ENCODE measurements at regions not wholly inside any gene's neighbourhood (a gene's known extent, or its start where the extent isn't known, plus 50 kb on each side); places are given as distances from the start of the nearest gene placed in this dataset.

- Mint-ChIP-seq H3K9me3 (peaks cover 0 to 51% (median 9%) of the 10 kb centered on the region in 11 donors), H3K4me1 (no peaks in the 10 kb centered on the region)
Measured at GRCh38 chr5:25393256-25393655, 748.5 kb upstream of the CDH10 start.

GRCh38 chr5:25387953-25388352 lies 743.2 kb upstream of the CDH10 start:
- Mint-ChIP-seq H3K27ac (no peak overlapping the region), H3K36me3 (no peaks in the 10 kb centered on the region), H3K9me3 (peaks cover 5 to 54% (median 14%) of the 10 kb centered on the region in 11 donors), H3K4me3 (no peak overlapping the region), H3K27me3 (no peaks in the 10 kb centered on the region), H3K4me1 (no peaks in the 10 kb centered on the region)
- no peaks in the 10 kb centered on the region for H3K27me3 ChIP-seq (ENCODE audit: control insufficient read depth in 2 of 2, insufficient read depth in 2 of 2, low read length in 2 of 2)
- no peaks in the 10 kb centered on the region for H3K9me3 ChIP-seq (ENCODE audit: control insufficient read depth in 2 of 3, low read length in 3 of 3)
- no peaks in the 10 kb centered on the region for H3K36me3 ChIP-seq (ENCODE audit: control insufficient read depth in 2 of 3, insufficient read depth in 3 of 3, low read length in 3 of 3)
- H3K4me3 ChIP-seq (ENCODE audit: low read length), result no peak overlapping the region
- intact Hi-C loops (cut with micrococcal nuclease), result no loop called here
- no peaks in the 10 kb centered on the region for H3K4me1 ChIP-seq (ENCODE audit: control insufficient read depth in 2 of 2, insufficient read depth in 2 of 2, low read length in 2 of 2)
- ATAC-seq (no peak), DNase-seq (no peak)
- ChIA-PET POLR2A (no interaction called here), CTCF (no interaction called here)
- no peak overlapping the region for H3K27ac ChIP-seq (ENCODE audit: low read depth, low read length)

More at GRCh38 chr5:25393256-25393655, 748.5 kb upstream of the CDH10 start:
- DNase-seq (no peak), ATAC-seq (no peak)
- no peak overlapping the region for H3K4me3 ChIP-seq (ENCODE audit: low read length)
- no peak overlapping the region for H3K4me3 Mint-ChIP-seq
- H3K9me3 ChIP-seq (ENCODE audit: control insufficient read depth in 2 of 3, low read length in 3 of 3), result no peaks in the 10 kb centered on the region
- H3K36me3 ChIP-seq (ENCODE audit: control insufficient read depth in 2 of 3, insufficient read depth in 3 of 3, low read length in 3 of 3), result no peaks in the 10 kb centered on the region
- no peaks in the 10 kb centered on the region for H3K27me3 Mint-ChIP-seq
- ChIA-PET CTCF (no interaction called here), POLR2A (no interaction called here)
- H3K27ac Mint-ChIP-seq, result no peak overlapping the region
- H3K27me3 ChIP-seq (ENCODE audit: control insufficient read depth in 2 of 2, insufficient read depth in 2 of 2, low read length in 2 of 2), result no peaks in the 10 kb centered on the region
- H3K4me1 ChIP-seq (ENCODE audit: control insufficient read depth in 2 of 2, insufficient read depth in 2 of 2, low read length in 2 of 2), result no peaks in the 10 kb centered on the region
- intact Hi-C loops (cut with micrococcal nuclease), result no loop called here
- H3K27ac ChIP-seq (ENCODE audit: low read depth, low read length), result no peak overlapping the region
- no peaks in the 10 kb centered on the region for H3K36me3 Mint-ChIP-seq

- Mint-ChIP-seq H3K9me3 (peaks cover 0 to 36% (median 25%) of the 10 kb centered on the region in 11 donors), H3K27ac (no peak overlapping the region), H3K27me3 (no peaks in the 10 kb centered on the region), H3K4me1 (no peaks in the 10 kb centered on the region), H3K4me3 (no peak overlapping the region), H3K36me3 (peaks cover 0 to 2% (median 0%) of the 10 kb centered on the region in 5 donors)
- ATAC-seq (no peak), DNase-seq (no peak)
- no peak overlapping the region for H3K4me3 ChIP-seq (ENCODE audit: low read length)
- intact Hi-C loops (cut with micrococcal nuclease), result no loop called here
- ChIA-PET CTCF (no interaction called here), POLR2A (no interaction called here)
- peaks cover 0 to 5% (median 0%) of the 10 kb centered on the region in 3 experiments for H3K9me3 ChIP-seq (ENCODE audit: control insufficient read depth in 2 of 3, low read length in 3 of 3)
- no peak overlapping the region for H3K27ac ChIP-seq (ENCODE audit: low read depth, low read length)
- H3K27me3 ChIP-seq (ENCODE audit: control insufficient read depth in 2 of 2, insufficient read depth in 2 of 2, low read length in 2 of 2), result no peaks in the 10 kb centered on the region
- no peaks in the 10 kb centered on the region for H3K4me1 ChIP-seq (ENCODE audit: control insufficient read depth in 2 of 2, insufficient read depth in 2 of 2, low read length in 2 of 2)
- no peaks in the 10 kb centered on the region for H3K36me3 ChIP-seq (ENCODE audit: control insufficient read depth in 2 of 3, insufficient read depth in 3 of 3, low read length in 3 of 3)
Measured at GRCh38 chr5:25362799-25363198, 718.0 kb upstream of the CDH10 start.

- peaks cover 0 to 5% (median 0%) of the 10 kb centered on the region in 3 experiments for H3K9me3 ChIP-seq (ENCODE audit: control insufficient read depth in 2 of 3, low read length in 3 of 3)
- no peaks in the 10 kb centered on the region for H3K27me3 ChIP-seq (ENCODE audit: control insufficient read depth in 2 of 2, insufficient read depth in 2 of 2, low read length in 2 of 2)
- DNase-seq (no peak), ATAC-seq (no peak)
- H3K27ac ChIP-seq (ENCODE audit: low read depth, low read length), result no peak overlapping the region
- Mint-ChIP-seq H3K9me3 (peaks cover 5 to 42% (median 22%) of the 10 kb centered on the region in 11 donors), H3K4me1 (no peaks in the 10 kb centered on the region), H3K27me3 (no peaks in the 10 kb centered on the region), H3K4me3 (no peak overlapping the region), H3K27ac (no peak overlapping the region), H3K36me3 (peaks cover 0 to 2% (median 0%) of the 10 kb centered on the region in 5 donors)
- intact Hi-C loops (cut with micrococcal nuclease), result no loop called here
- POLR2A ChIA-PET, result no interaction called here
- H3K36me3 ChIP-seq (ENCODE audit: control insufficient read depth in 2 of 3, insufficient read depth in 3 of 3, low read length in 3 of 3), result no peaks in the 10 kb centered on the region
- H3K4me3 ChIP-seq (ENCODE audit: low read length), result no peak overlapping the region
- no peaks in the 10 kb centered on the region for H3K4me1 ChIP-seq (ENCODE audit: control insufficient read depth in 2 of 2, insufficient read depth in 2 of 2, low read length in 2 of 2)
- CTCF ChIA-PET, result no interaction called here
Measured at GRCh38 chr5:25358919-25359318, 714.1 kb upstream of the CDH10 start.

- no peak overlapping the region for H3K4me3 Mint-ChIP-seq
- peaks cover 0 to 2% (median 0%) of the 10 kb centered on the region in 5 donors for H3K36me3 Mint-ChIP-seq
- no peaks in the 10 kb centered on the region for H3K27me3 Mint-ChIP-seq
- no peaks in the 10 kb centered on the region for H3K4me1 ChIP-seq (ENCODE audit: control insufficient read depth in 2 of 2, insufficient read depth in 2 of 2, low read length in 2 of 2)
- no peak for ATAC-seq
- H3K27ac ChIP-seq (ENCODE audit: low read depth, low read length), result no peak overlapping the region
- H3K9me3 Mint-ChIP-seq, result peaks cover 5 to 44% (median 16%) of the 10 kb centered on the region in 11 donors
- H3K36me3 ChIP-seq (ENCODE audit: control insufficient read depth in 2 of 3, insufficient read depth in 3 of 3, low read length in 3 of 3), result no peaks in the 10 kb centered on the region
- H3K4me1 Mint-ChIP-seq, result no peaks in the 10 kb centered on the region
- POLR2A ChIA-PET, result no interaction called here
- CTCF ChIA-PET, result no interaction called here
- intact Hi-C loops (cut with micrococcal nuclease), result no loop called here
- no peak overlapping the region for H3K4me3 ChIP-seq (ENCODE audit: low read length)
- no peak for DNase-seq
- H3K27ac Mint-ChIP-seq, result no peak overlapping the region
- H3K27me3 ChIP-seq (ENCODE audit: control insufficient read depth in 2 of 2, insufficient read depth in 2 of 2, low read length in 2 of 2), result no peaks in the 10 kb centered on the region
- no peaks in the 10 kb centered on the region for H3K9me3 ChIP-seq (ENCODE audit: control insufficient read depth in 2 of 3, low read length in 3 of 3)
Measured at GRCh38 chr5:25357605-25358004, 712.8 kb upstream of the CDH10 start.

- Histone ChIP-seq H3K27ac (ENCODE audit: low read depth, low read length) (no peak overlapping the region), H3K27me3 (ENCODE audit: control insufficient read depth in 2 of 2, insufficient read depth in 2 of 2, low read length in 2 of 2) (no peaks in the 10 kb centered on the region), H3K36me3 (ENCODE audit: control insufficient read depth in 2 of 3, insufficient read depth in 3 of 3, low read length in 3 of 3) (no peaks in the 10 kb centered on the region), H3K4me1 (ENCODE audit: control insufficient read depth in 2 of 2, insufficient read depth in 2 of 2, low read length in 2 of 2) (no peaks in the 10 kb centered on the region), H3K9me3 (ENCODE audit: control insufficient read depth in 2 of 3, low read length in 3 of 3) (no peaks in the 10 kb centered on the region), H3K4me3 (ENCODE audit: low read length) (no peak overlapping the region)
- CTCF ChIA-PET, result no interaction called here
- DNase-seq (no peak), ATAC-seq (no peak)
- no peak overlapping the region for H3K27ac Mint-ChIP-seq
- H3K4me3 Mint-ChIP-seq, result no peak overlapping the region
- no peaks in the 10 kb centered on the region for H3K4me1 Mint-ChIP-seq
- H3K36me3 Mint-ChIP-seq, result no peaks in the 10 kb centered on the region
- POLR2A ChIA-PET, result no interaction called here
- intact Hi-C loops (cut with micrococcal nuclease), result no loop called here
- peaks cover 0 to 19% (median 9%) of the 10 kb centered on the region in 11 donors for H3K9me3 Mint-ChIP-seq
- H3K27me3 Mint-ChIP-seq, result no peaks in the 10 kb centered on the region
Measured at GRCh38 chr5:25349746-25350145, 705.0 kb upstream of the CDH10 start.

- Mint-ChIP-seq H3K4me3 (no peak overlapping the region), H3K27me3 (no peaks in the 10 kb centered on the region), H3K36me3 (no peaks in the 10 kb centered on the region), H3K4me1 (no peaks in the 10 kb centered on the region), H3K9me3 (peaks cover 2 to 36% (median 18%) of the 10 kb centered on the region in 11 donors), H3K27ac (no peak overlapping the region)
- Histone ChIP-seq H3K4me3 (ENCODE audit: low read length) (no peak overlapping the region), H3K27ac (ENCODE audit: low read depth, low read length) (no peak overlapping the region), H3K4me1 (ENCODE audit: control insufficient read depth in 2 of 2, insufficient read depth in 2 of 2, low read length in 2 of 2) (no peaks in the 10 kb centered on the region), H3K9me3 (ENCODE audit: control insufficient read depth in 2 of 3, low read length in 3 of 3) (no peaks in the 10 kb centered on the region), H3K36me3 (ENCODE audit: control insufficient read depth in 2 of 3, insufficient read depth in 3 of 3, low read length in 3 of 3) (no peaks in the 10 kb centered on the region), H3K27me3 (ENCODE audit: control insufficient read depth in 2 of 2, insufficient read depth in 2 of 2, low read length in 2 of 2) (no peaks in the 10 kb centered on the region)
- DNase-seq (no peak), ATAC-seq (no peak)
- POLR2A ChIA-PET, result no interaction called here
- CTCF ChIA-PET, result no interaction called here
- intact Hi-C loops (cut with micrococcal nuclease), result no loop called here
Measured at GRCh38 chr5:25345240-25345771, 700.5 kb upstream of the CDH10 start.

All from naive thymus-derived CD4-positive, alpha-beta T cell (primary cell).